A673 (cell line): ENCODE measurements at regions not wholly inside any gene's neighbourhood (a gene's known extent, or its start where the extent isn't known, plus 50 kb on each side); places are given as distances from the start of the nearest gene placed in this dataset.

Source experiments
- EZH2 ChIP-seq: fragments of 200-600 bp; sonication (generic); IDR thresholded peaks from 2 replicates; pipeline ENCODE4 v1.6.1; 2017; ENCODE audit warnings: borderline replicate concordance, low read depth, mild to moderate bottlenecking, mixed read lengths, antibody characterized with exemption, low read length; ENCODE audit not compliant: poor library complexity, severe bottlenecking
- TF ChIP-seq, protein P1 (sequence below): fragments of 300-800, 200-600 bp; sonication (generic); conservative IDR thresholded peaks from 2 replicates; pipeline ENCODE4 v1.5.1; 2017; ENCODE audit warnings: low read depth, mild to moderate bottlenecking, antibody characterized with exemption, low read length, moderate library complexity, mixed read lengths

DNA sequence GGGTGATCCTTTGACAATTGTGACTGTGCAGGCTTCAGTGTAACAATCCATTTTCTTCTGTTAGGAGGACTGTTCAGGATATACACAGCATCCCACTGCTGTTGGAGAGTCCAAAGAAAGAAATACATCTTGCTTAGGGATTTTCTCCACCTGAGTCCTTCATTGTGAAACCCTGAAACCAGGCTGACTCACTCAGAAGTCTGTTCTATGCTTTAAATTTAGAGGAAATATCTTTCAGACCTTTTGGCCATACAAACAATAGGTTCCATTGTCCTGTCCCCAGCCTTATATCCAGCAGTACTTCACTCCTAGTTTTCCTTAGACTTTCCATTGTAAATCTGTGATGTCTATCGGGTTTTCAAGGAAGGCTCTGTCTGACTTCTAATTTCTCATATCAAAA lies 379.1 kb downstream of the SUCLA2 start:
- TF ChIP-seq, protein P1, sequence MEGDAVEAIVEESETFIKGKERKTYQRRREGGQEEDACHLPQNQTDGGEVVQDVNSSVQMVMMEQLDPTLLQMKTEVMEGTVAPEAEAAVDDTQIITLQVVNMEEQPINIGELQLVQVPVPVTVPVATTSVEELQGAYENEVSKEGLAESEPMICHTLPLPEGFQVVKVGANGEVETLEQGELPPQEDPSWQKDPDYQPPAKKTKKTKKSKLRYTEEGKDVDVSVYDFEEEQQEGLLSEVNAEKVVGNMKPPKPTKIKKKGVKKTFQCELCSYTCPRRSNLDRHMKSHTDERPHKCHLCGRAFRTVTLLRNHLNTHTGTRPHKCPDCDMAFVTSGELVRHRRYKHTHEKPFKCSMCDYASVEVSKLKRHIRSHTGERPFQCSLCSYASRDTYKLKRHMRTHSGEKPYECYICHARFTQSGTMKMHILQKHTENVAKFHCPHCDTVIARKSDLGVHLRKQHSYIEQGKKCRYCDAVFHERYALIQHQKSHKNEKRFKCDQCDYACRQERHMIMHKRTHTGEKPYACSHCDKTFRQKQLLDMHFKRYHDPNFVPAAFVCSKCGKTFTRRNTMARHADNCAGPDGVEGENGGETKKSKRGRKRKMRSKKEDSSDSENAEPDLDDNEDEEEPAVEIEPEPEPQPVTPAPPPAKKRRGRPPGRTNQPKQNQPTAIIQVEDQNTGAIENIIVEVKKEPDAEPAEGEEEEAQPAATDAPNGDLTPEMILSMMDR: no peak
- no peak for TF ChIP-seq EZH2
